ENCODE measurements at regions not wholly inside any gene's neighbourhood (a gene's known extent, or its start where the extent isn't known, plus 50 kb on each side); places are given as distances from the start of the nearest gene placed in this dataset.

- no peaks in the 10 kb centered on the region for H3K27me3 ChIP-seq (ENCODE audit: insufficient read depth, low read length)
- no peaks in the 10 kb centered on the region for H3K79me1 ChIP-seq (ENCODE audit: insufficient read depth, low read depth, low read length, poor library complexity, severe bottlenecking)
- no peaks in the 10 kb centered on the region for H3K4me1 ChIP-seq (ENCODE audit: insufficient read depth, low read length)
- H2BK15ac ChIP-seq (ENCODE audit: low read depth, low read length): no peak overlapping the region; the same call in 1 of the 2 replicates
- no peak overlapping the region for H3T11ph ChIP-seq (ENCODE audit: low read length)
- H3K4ac ChIP-seq (ENCODE audit: low read depth, low read length): no peak overlapping the region
- no CpG with 5 or more reads among the region's 3 CpGs for whole genome bisulfite sequencing (ENCODE audit: extremely low coverage, insufficient read length, low lambda C conversion rate)
- Mint-ChIP-seq H3K4me1 (peaks cover 11 to 15% of the 10 kb centered on the region in 2 experiments; a peak in 3 of 4 replicates), H3K27me3 (ENCODE audit: low read depth) (no peaks in the 10 kb centered on the region), H3K4me3 (no peak overlapping the region), H3K27ac (no peak overlapping the region), H3K36me3 (ENCODE audit: insufficient read depth in 1 of 3, low read depth in 3 of 3) (peaks cover 0 to 2% (median 0%) of the 10 kb centered on the region in 3 experiments; a peak in 1 of 7 replicates), H3K9me3 (no peaks in the 10 kb centered on the region; a peak in 1 of 5 replicates)
- no peak overlapping the region for H2BK12ac ChIP-seq (ENCODE audit: insufficient read length, low read depth, low read length)
- no peak overlapping the region for H2AFZ ChIP-seq (ENCODE audit: low read length)
- H3K79me2 ChIP-seq (ENCODE audit: insufficient read depth, low read length): no peaks in the 10 kb centered on the region
- no peaks in the 10 kb centered on the region for H4K20me1 ChIP-seq (ENCODE audit: control insufficient read depth, insufficient read depth, insufficient read length)
- H3K23me2 ChIP-seq (ENCODE audit: insufficient read length, low read depth, low read length, poor library complexity, severe bottlenecking): no peaks in the 10 kb centered on the region
- no peak overlapping the region for H3K14ac ChIP-seq (ENCODE audit: insufficient read depth, low read length)
- H3K18ac ChIP-seq (ENCODE audit: insufficient read length, low read depth, low read length): no peak overlapping the region
- H3K23ac ChIP-seq (ENCODE audit: insufficient read length, low read depth, low read length): no peak overlapping the region
- TF ChIP-seq, protein P1, sequence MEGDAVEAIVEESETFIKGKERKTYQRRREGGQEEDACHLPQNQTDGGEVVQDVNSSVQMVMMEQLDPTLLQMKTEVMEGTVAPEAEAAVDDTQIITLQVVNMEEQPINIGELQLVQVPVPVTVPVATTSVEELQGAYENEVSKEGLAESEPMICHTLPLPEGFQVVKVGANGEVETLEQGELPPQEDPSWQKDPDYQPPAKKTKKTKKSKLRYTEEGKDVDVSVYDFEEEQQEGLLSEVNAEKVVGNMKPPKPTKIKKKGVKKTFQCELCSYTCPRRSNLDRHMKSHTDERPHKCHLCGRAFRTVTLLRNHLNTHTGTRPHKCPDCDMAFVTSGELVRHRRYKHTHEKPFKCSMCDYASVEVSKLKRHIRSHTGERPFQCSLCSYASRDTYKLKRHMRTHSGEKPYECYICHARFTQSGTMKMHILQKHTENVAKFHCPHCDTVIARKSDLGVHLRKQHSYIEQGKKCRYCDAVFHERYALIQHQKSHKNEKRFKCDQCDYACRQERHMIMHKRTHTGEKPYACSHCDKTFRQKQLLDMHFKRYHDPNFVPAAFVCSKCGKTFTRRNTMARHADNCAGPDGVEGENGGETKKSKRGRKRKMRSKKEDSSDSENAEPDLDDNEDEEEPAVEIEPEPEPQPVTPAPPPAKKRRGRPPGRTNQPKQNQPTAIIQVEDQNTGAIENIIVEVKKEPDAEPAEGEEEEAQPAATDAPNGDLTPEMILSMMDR (conservative IDR thresholded peaks at IDR 0.05): no peak
- H2AK5ac ChIP-seq (ENCODE audit: insufficient read length, low read length): no peak overlapping the region
- no peak overlapping the region for H3K56ac ChIP-seq (ENCODE audit: insufficient read length, low read depth, low read length)
- DNase-seq: no peak
- H4K91ac ChIP-seq (ENCODE audit: insufficient read length, low read depth, low read length): no peak overlapping the region
- no peak overlapping the region for H3K27ac ChIP-seq (ENCODE audit: insufficient read length, low read depth, low read length)
- no peak overlapping the region for H3K4me2 ChIP-seq (ENCODE audit: insufficient read depth, insufficient read length, low read length)
- no peak overlapping the region for H2BK5ac ChIP-seq (ENCODE audit: insufficient read length, low read length)
- H4K5ac ChIP-seq (ENCODE audit: insufficient read length, low read depth, low read length): no peak overlapping the region
- no peak overlapping the region for H2BK20ac ChIP-seq (ENCODE audit: low read depth, low read length, poor library complexity, severe bottlenecking)
- H2BK120ac ChIP-seq (ENCODE audit: low read depth, low read length, poor library complexity, severe bottlenecking): no peak overlapping the region
- no peak overlapping the region for H4K8ac ChIP-seq (replicated peaks; ENCODE audit: insufficient read length, low read depth, low read length)
- H3K9me3 ChIP-seq (ENCODE audit: control insufficient read depth, low read depth, low read length): no peaks in the 10 kb centered on the region
- H3K9ac ChIP-seq (ENCODE audit: extremely low read depth, insufficient read length, low read length): no peak overlapping the region
Measured at GRCh38 chr5:143886096-143886495, 74.1 kb downstream of the HMHB1 start.
